GM12873 (cell line): ENCODE measurements at regions not wholly inside any gene's neighbourhood (a gene's known extent, or its start where the extent isn't known, plus 50 kb on each side); places are given as distances from the start of the nearest gene placed in this dataset.

Source experiments
- TF ChIP-seq, protein P1 (sequence below): IDR thresholded peaks from 2 replicates; pipeline ENCODE4 v1.5.1; 2012; ENCODE audit warnings: low read depth, mild to moderate bottlenecking, moderate library complexity, low read length, control low read depth; ENCODE audit not compliant: insufficient read depth; ENCODE audit errors: missing control alignments

DNA sequence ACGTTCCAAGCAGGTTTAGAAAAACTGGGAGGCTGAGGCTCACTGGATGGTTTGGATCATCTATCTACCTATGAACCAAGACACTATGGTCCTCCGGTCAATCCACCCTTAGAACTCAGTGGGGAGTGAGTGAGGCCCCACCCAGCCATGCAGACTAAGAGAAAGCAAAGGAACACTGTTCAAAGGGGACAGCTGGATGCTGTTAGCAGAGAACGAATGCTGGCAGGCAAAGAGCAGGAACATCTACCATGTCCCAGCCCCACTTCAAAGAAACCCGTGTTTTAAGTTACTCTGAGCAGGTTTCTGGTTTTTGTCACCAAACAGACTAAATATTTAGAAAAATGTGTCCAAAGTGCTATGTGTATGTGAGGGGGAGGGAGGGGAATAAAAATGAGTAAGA, 183.4 kb upstream of the XYLT1 start:
- TF ChIP-seq, protein P1, sequence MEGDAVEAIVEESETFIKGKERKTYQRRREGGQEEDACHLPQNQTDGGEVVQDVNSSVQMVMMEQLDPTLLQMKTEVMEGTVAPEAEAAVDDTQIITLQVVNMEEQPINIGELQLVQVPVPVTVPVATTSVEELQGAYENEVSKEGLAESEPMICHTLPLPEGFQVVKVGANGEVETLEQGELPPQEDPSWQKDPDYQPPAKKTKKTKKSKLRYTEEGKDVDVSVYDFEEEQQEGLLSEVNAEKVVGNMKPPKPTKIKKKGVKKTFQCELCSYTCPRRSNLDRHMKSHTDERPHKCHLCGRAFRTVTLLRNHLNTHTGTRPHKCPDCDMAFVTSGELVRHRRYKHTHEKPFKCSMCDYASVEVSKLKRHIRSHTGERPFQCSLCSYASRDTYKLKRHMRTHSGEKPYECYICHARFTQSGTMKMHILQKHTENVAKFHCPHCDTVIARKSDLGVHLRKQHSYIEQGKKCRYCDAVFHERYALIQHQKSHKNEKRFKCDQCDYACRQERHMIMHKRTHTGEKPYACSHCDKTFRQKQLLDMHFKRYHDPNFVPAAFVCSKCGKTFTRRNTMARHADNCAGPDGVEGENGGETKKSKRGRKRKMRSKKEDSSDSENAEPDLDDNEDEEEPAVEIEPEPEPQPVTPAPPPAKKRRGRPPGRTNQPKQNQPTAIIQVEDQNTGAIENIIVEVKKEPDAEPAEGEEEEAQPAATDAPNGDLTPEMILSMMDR: no peak

DNA sequence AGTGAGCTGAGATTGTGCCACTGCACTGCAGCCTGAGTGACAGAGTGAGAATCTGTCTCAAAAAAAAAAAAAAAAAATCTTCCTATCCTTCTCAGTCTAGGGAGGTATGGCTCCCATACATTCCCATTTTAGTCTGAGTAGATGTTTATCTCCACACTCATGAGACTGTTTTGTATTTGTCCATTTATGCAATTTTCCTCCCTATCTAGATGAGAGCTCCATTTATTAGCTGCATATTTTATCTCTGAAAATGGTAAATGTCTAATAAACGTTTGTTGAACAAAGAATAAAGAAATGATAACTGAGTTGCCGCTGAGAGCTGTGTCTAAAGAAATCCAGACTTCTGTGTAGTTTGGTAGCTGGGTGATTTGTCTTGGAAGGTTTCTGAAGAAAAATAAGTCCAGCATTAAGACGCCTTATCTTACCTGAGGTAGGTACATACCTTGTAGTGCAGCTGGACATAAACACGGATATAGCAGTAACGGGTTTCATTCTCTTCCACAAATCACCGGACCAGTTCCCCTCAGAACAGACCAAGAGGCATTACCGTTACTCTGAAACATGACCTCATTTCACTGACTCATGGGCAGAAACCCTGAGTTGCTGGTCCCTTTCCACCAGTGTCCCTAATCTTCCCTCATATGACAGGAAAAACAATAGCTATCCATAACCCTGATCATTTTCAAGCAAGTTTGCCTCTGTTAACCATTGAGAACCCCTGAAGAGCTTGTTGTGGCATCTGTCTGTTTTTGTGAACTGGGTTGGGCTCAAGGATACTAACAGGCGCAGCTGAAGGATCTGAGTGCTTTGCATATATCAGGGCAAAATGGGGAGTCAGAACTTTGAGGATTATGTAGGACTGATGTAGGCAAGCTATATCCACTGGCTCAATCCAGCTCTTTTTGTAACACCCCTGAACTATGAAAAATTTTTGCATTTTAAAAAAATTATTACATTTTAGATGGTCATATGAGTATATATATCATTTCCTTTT, 177.4 kb upstream of the XYLT1 start:
- TF ChIP-seq, protein P1: no peak

DNA sequence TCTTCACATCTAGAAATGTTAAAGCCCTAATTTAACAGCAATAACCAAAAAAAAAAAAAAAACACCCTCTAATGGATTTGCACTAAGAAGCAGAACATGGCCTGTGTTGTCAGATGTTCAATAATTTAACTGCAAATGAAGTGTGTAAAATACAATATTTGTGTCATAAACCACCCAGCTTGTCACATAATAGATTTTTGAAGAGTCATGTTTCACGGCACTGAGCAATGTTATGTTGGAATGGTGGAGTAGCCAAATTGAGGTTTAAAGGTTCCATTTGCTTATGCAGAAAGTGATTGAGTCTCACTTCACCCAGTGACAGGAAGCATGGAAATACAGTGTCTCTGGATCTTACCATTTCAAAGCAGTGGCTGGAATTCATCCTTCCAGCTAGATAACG, 173.2 kb upstream of the XYLT1 start:
- TF ChIP-seq, protein P1: no peak

DNA sequence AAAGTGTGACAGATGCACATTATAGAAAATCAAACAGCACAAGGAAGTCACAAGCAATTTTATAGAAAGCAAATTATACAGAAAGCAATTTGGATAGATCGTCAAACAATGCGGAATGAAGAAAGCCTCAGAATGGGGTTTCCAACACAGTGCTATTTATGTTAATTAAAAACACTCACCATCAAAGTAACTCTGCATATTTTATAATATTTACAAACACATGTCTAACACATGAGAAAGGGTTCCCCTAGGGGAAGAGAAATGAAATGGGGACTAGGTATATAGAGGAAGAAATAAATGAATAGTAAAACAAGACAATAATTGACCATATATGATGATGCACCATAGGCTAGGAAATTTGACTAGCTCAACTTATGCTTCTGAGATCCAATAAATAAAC, 171.2 kb upstream of the XYLT1 start:
- TF ChIP-seq, protein P1: no peak

DNA sequence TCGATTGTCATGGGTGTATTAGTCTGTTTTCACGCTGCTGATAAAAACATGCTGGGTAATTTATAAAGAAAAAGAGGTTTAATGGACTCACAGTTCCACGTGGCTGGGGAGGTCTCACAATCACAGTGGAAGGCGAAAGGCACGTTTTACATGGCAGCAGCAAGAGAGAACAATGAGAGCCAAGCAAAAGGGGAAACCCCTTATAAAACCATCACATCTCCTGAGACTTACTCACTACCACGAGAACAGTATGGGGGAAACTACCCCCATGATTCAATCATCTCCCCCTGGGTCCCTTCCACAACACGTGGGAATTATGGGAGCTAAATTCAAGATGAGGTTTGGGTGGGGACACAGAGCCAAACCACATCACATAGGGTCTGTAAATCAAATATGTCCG, 167.4 kb upstream of the XYLT1 start:
- TF ChIP-seq, protein P1: no peak

DNA sequence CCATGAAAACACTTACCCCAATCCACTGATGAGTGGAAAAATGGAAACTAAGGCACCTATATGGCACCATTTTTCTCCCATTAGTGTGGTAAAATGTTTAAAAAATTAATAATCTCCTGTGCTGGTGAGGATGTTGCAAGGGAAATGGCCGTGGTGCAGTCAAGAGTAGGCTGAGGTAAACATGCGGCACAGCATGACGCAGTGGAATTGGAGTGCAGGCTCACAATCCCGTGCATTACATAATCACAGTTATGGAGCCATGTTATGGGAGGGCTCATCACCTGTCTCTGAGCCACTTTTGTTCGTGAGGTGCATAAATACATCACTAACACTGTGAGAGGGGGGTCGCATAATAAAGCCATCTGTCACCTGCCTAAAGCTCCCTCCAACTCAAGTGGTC, 164.4 kb upstream of the XYLT1 start:
- TF ChIP-seq, protein P1: no peak

DNA sequence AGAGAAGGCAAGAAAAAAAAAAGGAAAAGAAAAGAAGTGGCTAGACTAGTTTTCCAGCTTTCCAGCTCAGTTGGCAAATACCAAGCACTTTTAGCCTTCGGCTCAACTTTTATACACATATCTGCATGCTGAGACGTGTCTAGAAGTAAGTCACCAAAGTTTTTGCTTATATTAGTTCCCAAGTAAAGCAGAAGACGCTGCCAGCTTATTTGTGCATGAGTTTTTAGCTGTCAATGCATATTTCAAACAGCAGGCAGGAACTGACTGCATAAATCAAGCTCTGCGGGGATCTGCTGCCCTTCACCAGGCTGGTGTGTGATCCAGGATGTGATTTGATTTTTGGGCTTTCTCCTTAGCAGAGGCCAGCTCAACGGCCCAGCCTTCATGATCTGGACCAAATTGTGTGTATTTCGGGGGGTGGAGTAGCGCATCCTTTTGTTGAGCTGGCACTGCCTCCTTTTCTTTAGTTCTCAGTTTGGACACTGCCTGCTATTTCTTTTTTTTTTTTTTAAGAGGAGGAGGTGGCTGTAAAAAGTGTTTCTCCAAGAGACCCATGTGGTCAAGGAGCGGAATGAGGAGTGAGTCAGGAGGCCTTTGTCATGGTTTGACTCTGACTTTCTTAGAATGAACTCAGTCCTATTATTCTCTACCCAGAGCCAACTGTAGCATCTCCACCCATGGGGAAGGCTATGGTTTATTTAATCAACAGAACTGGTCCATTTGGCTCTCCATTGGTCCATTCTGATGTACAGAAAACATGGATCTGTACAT, 162.6 kb upstream of the XYLT1 start:
- TF ChIP-seq, protein P1: no peak
